K562 (cell line): ENCODE measurements at regions not wholly inside any gene's neighbourhood (a gene's known extent, or its start where the extent isn't known, plus 50 kb on each side); places are given as distances from the start of the nearest gene placed in this dataset.

ENCODE experiments used
- ATAC-seq: fragments of 200-7000 bp; cut with Tn5 transposase; 3 replicates; pipeline ENCODE4 v1.9.1; 2020; ENCODE audit warnings: moderate library complexity
- BruUV-seq: library from RNA; stranded (reverse); fragments of 400-500 nt; replicated peaks from 2 replicates; lab custom pipeline; 2021; lab: Mats Ljungman, UMichigan
- CTCF ChIA-PET: fragments of 300-600 bp; formaldehyde crosslinking; extraction: SDS; loops from one replicate; lab custom pipeline; 2021; ENCODE audit warnings: low intra/inter-chr PET ratio; lab: Yijun Ruan, JAX
- POLR2A ChIA-PET: fragments of 300-600, 350-650 bp; sonication (Branson Sonifier 250); formaldehyde crosslinking; extraction: SDS; loops from one replicate; lab custom pipeline; 2021; ENCODE audit warnings: antibody characterized with exemption, inconsistent platforms; lab: Yijun Ruan, JAX
- DNase-seq, 4 experiments: peaks; one replicate each; pipeline versions ENCODE4 v3.0.0 to v3.0.0-alpha.2; 2011 to 2018; ENCODE audit warnings: low spot score in 3 of 4, mixed read lengths in 3 of 4; ENCODE audit errors: extremely low read depth in 1 of 4
- FAIRE-seq: peaks from 2 replicates; lab custom pipeline; 2011; peaks lifted over from hg19 to GRCh38; lab: Jason Lieb, UNC
- H2AFZ ChIP-seq: 2 replicates; pipeline ENCODE4 v1.6.0; 2011; ENCODE audit warnings: low read depth, low read length, control low read depth, inconsistent platforms
- H3K27ac ChIP-seq: fragments of 200-600 bp; 3 replicates; pipeline ENCODE4 v1.8.0; 2011; ENCODE audit warnings: low read depth, mild to moderate bottlenecking, control low read depth, inconsistent platforms, low read length, moderate library complexity, mixed read lengths; ENCODE audit errors: extremely low read depth
- H3K27me3 ChIP-seq, 2 experiments: fragments of 300-600 bp in 1 of 2; 2 replicates in 1 of 2; 3 replicates in 1 of 2; pipeline versions ENCODE4 v1.6.0 to v1.8.0; 2011; ENCODE audit warnings: inconsistent platforms in 2 of 2, low read length in 2 of 2, mild to moderate bottlenecking in 1 of 2, mixed read lengths in 1 of 2, moderate library complexity in 1 of 2; ENCODE audit not compliant: control insufficient read depth in 2 of 2, insufficient read depth in 2 of 2
- H3K36me3 ChIP-seq: fragments of 300-600 bp; 3 replicates; pipeline ENCODE4 v1.8.0; 2011; ENCODE audit warnings: mild to moderate bottlenecking, low read length, inconsistent platforms; ENCODE audit not compliant: control insufficient read depth, insufficient read depth
- H3K4me1 ChIP-seq, 2 experiments: fragments of 200-600 bp in 1 of 2; replicated peaks in 1 of 2; 2 replicates in 1 of 2; 3 replicates in 1 of 2; pipeline versions ENCODE4 v1.5.1 to v1.8.0; 2011; ENCODE audit warnings: inconsistent platforms in 2 of 2, low read length in 2 of 2, mild to moderate bottlenecking in 1 of 2, mixed read lengths in 1 of 2, moderate library complexity in 1 of 2; ENCODE audit not compliant: control insufficient read depth in 2 of 2, insufficient read depth in 2 of 2
- H3K4me2 ChIP-seq: 2 replicates; pipeline ENCODE4 v1.6.1; 2011; ENCODE audit warnings: low read length, control low read depth, inconsistent platforms, mixed read lengths; ENCODE audit not compliant: insufficient read depth
- H3K4me3 ChIP-seq: fragments of 200-600 bp; sonication (generic), shearing (Covaris generic); 2 replicates; pipeline ENCODE4 v1.5.1; 2016; ENCODE audit warnings: control low read depth, inconsistent platforms
- H3K79me2 ChIP-seq: fragments of 200-600 bp; 3 replicates; pipeline ENCODE4 v1.8.0; 2011; ENCODE audit warnings: low read length, inconsistent platforms; ENCODE audit not compliant: control insufficient read depth, insufficient read depth
- H3K9ac ChIP-seq, 2 experiments: 2 replicates each; pipeline versions ENCODE4 v1.6.0 to v1.6.1; 2011; ENCODE audit warnings: low read depth in 2 of 2, low read length in 2 of 2, control low read depth in 1 of 2, inconsistent platforms in 1 of 2, mild to moderate bottlenecking in 1 of 2, mixed read lengths in 1 of 2; ENCODE audit not compliant: insufficient read depth in 1 of 2
- H3K9me1 ChIP-seq: one replicate; pipeline ENCODE4 v1.6.0; 2011; ENCODE audit warnings: inconsistent platforms, mild to moderate bottlenecking, low read length, moderate library complexity; ENCODE audit not compliant: control insufficient read depth, insufficient read depth
- H3K9me3 ChIP-seq: replicated peaks from 2 replicates; pipeline ENCODE4 v1.5.1; 2011; ENCODE audit warnings: low read depth, low read length, inconsistent platforms; ENCODE audit not compliant: control insufficient read depth, insufficient read depth
- H4K20me1 ChIP-seq: replicated peaks from 2 replicates; pipeline ENCODE4 v1.6.1; 2011; ENCODE audit warnings: low read length, inconsistent platforms, mixed read lengths; ENCODE audit not compliant: control insufficient read depth, insufficient read depth
- CBX5 ChIP-seq: IDR thresholded peaks from 2 replicates; pipeline ENCODE4 v1.6.1; 2014; ENCODE audit warnings: low read depth, borderline replicate concordance
- FOXA1 ChIP-seq: fragments of 450-650 bp; IDR thresholded peaks from 2 replicates; pipeline ENCODE4 v1.6.1; 2016; ENCODE audit warnings: mild to moderate bottlenecking, borderline replicate concordance
- LARP7 ChIP-seq: fragments of 450-650 bp; IDR thresholded peaks from 2 replicates; pipeline ENCODE4 v1.6.1; 2016
- MBD2 ChIP-seq: sonication (generic); IDR thresholded peaks from 2 replicates; pipeline ENCODE4 v1.6.1; 2016; ENCODE audit warnings: low read depth, borderline replicate concordance
- NR1H2 ChIP-seq: sonication (generic); formaldehyde crosslinking; IDR thresholded peaks from 2 replicates; pipeline ENCODE4 v1.4.0; 2020; ENCODE audit warnings: mild to moderate bottlenecking, missing genetic modification reagents
- NUFIP1 ChIP-seq: fragments of 450-650 bp; IDR thresholded peaks from 2 replicates; pipeline ENCODE4 v1.6.1; 2018; ENCODE audit not compliant: partially characterized antibody
- PML ChIP-seq: IDR thresholded peaks from 2 replicates; pipeline ENCODE4 v1.6.1; 2012; ENCODE audit warnings: low read length, inconsistent platforms
- POLR2B ChIP-seq: fragments of 450-650 bp; IDR thresholded peaks from 2 replicates; pipeline ENCODE4 v1.6.1; 2018; ENCODE audit warnings: low read depth; ENCODE audit not compliant: partially characterized antibody
- POLR2G ChIP-seq: fragments of 200-400 bp; formaldehyde crosslinking; IDR thresholded peaks from 2 replicates; pipeline ENCODE4 v1.6.1; 2017; ENCODE audit warnings: low read depth, mild to moderate bottlenecking, antibody characterized with exemption, low read length, moderate library complexity
- SPI1 ChIP-seq: IDR thresholded peaks from 2 replicates; pipeline ENCODE4 v1.6.1; 2011; ENCODE audit warnings: low read depth, low read length, control low read depth, borderline replicate concordance
- TOE1 ChIP-seq, 2 experiments: fragments of 450-650 bp in 1 of 2; sonication (generic) in 1 of 2; formaldehyde crosslinking in 1 of 2; IDR thresholded peaks; 2 replicates each; pipeline versions ENCODE4 v1.7.1 to v1.8.0; 2016 to 2022; ENCODE audit warnings: borderline replicate concordance in 2 of 2, mild to moderate bottlenecking in 2 of 2, antibody characterized with exemption in 1 of 2, inconsistent platforms in 1 of 2, low read depth in 1 of 2, missing genetic modification reagents in 1 of 2, moderate library complexity in 1 of 2
- ZNF282 ChIP-seq: sonication (generic); formaldehyde crosslinking; IDR thresholded peaks from 2 replicates; pipeline ENCODE4 v1.8.1; 2023; ENCODE audit warnings: missing genetic modification reagents
- WGBS: fragments of 100-300 bp; shearing (Covaris generic); methylation state at CpG from one replicate; pipeline ENCODE4 v1.1.6; 2016; ENCODE audit warnings: low coverage, mixed read lengths; ENCODE audit not compliant: insufficient coverage; ENCODE audit errors: missing lambda C conversion rate; 5-methylcytosine and 5-hydroxymethylcytosine counted together
- in situ Hi-C: fragments of 300-500 bp; cut with MboI; formaldehyde crosslinking; loops from 4 replicates; pipeline ENCODE4 v1.15.0; 2018; ENCODE audit warnings: inconsistent platforms, mixed read lengths
- intact Hi-C: fragments of 100-400 bp; cut with micrococcal nuclease; formaldehyde crosslinking; loops from 2 replicates; pipeline ENCODE4 v1.14.2; 2022
- TF ChIP-seq, protein P1 (sequence below): sonication (generic); formaldehyde crosslinking; IDR thresholded peaks from 2 replicates; pipeline ENCODE4 v1.8.1; 2022; ENCODE audit warnings: missing genetic modification reagents
- TF ChIP-seq, protein P2 (sequence below): fragments of 450-650 bp; IDR thresholded peaks from 2 replicates; pipeline ENCODE4 v1.6.1; 2014; ENCODE audit warnings: low read depth, mild to moderate bottlenecking, moderate library complexity, borderline replicate concordance
- TF ChIP-seq, protein P3 (sequence below): fragments of 250-450 bp; sonication (Bioruptor Pico); IDR thresholded peaks from 2 replicates; pipeline ENCODE4 v1.8.0; 2022; ENCODE audit warnings: inconsistent platforms

DNA sequence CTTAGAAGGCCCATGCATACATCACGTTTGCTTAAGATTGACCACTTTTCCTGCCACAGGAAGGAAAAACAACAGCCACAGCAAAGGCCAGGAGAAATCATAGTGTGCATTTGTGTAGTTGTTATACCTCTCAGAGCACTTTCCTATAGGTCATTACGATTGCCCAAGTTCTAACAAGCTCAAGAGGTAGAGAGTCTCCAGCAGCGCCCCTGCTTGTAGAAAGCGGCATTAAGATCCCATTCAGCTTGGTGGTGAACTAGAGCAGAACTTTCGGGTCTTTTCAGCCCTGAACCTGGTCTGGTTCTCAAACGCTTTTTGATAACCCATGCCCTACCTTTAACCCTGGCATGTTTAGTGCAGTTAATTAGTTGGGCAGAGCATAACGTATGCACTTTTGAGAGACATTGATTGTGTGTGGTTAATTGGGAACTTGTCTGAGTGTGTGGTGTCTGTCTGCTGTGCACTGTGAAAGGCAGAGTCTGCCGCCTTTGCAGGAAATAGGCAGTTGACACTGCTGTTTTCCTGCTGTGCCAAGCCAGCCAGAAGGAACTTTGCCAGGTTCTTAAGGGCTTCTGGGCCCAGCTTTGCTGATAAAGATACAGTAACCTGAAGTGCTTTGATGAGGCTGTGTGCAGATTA lies 109.9 kb upstream of the CLMP start:
- ChIA-PET CTCF (no interaction called here), POLR2A (no interaction called here)
- in situ Hi-C loops (loop anchor here (10.0 kb wide), 1 partner anchor 170 kb away; no protein-coding TSS in a partner anchor), intact Hi-C loops (loop anchor here (5.0 kb wide), 1 partner anchor 272 kb away; no protein-coding TSS in a partner anchor)
- TF ChIP-seq, protein P1, sequence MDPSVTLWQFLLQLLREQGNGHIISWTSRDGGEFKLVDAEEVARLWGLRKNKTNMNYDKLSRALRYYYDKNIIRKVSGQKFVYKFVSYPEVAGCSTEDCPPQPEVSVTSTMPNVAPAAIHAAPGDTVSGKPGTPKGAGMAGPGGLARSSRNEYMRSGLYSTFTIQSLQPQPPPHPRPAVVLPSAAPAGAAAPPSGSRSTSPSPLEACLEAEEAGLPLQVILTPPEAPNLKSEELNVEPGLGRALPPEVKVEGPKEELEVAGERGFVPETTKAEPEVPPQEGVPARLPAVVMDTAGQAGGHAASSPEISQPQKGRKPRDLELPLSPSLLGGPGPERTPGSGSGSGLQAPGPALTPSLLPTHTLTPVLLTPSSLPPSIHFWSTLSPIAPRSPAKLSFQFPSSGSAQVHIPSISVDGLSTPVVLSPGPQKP (CRISPR knock-in tag), result no peak
- TF ChIP-seq MBD2, result no peak
- no peak for TF ChIP-seq SPI1
- TF ChIP-seq, protein P2, sequence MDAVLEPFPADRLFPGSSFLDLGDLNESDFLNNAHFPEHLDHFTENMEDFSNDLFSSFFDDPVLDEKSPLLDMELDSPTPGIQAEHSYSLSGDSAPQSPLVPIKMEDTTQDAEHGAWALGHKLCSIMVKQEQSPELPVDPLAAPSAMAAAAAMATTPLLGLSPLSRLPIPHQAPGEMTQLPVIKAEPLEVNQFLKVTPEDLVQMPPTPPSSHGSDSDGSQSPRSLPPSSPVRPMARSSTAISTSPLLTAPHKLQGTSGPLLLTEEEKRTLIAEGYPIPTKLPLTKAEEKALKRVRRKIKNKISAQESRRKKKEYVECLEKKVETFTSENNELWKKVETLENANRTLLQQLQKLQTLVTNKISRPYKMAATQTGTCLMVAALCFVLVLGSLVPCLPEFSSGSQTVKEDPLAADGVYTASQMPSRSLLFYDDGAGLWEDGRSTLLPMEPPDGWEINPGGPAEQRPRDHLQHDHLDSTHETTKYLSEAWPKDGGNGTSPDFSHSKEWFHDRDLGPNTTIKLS, result no peak
- no peak for TF ChIP-seq LARP7
- TF ChIP-seq PML, result no peak
- no peak for TF ChIP-seq POLR2G
- TF ChIP-seq CBX5, result no peak
- TF ChIP-seq POLR2B, result no peak
- TF ChIP-seq TOE1 (IDR thresholded peaks at IDR 0.05; ENCODE audit: borderline replicate concordance), result no peak
- TF ChIP-seq TOE1 (CRISPR knock-in tag; IDR thresholded peaks at IDR 0.05; ENCODE audit: borderline replicate concordance, low read depth), result no peak
- TF ChIP-seq, protein P3, sequence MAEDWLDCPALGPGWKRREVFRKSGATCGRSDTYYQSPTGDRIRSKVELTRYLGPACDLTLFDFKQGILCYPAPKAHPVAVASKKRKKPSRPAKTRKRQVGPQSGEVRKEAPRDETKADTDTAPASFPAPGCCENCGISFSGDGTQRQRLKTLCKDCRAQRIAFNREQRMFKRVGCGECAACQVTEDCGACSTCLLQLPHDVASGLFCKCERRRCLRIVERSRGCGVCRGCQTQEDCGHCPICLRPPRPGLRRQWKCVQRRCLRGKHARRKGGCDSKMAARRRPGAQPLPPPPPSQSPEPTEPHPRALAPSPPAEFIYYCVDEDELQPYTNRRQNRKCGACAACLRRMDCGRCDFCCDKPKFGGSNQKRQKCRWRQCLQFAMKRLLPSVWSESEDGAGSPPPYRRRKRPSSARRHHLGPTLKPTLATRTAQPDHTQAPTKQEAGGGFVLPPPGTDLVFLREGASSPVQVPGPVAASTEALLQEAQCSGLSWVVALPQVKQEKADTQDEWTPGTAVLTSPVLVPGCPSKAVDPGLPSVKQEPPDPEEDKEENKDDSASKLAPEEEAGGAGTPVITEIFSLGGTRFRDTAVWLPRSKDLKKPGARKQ, result no peak
- no peak for TF ChIP-seq NUFIP1
- TF ChIP-seq ZNF282 (CRISPR knock-in tag), result no peak
- TF ChIP-seq FOXA1, result no peak
- no peak for TF ChIP-seq NR1H2
- H3K79me2 ChIP-seq, result no peaks in the 10 kb centered on the region
- H3K27me3 ChIP-seq, result peaks cover 0 to 25% of the 10 kb centered on the region in 2 experiments; a peak in 2 of 5 replicates
- no peak overlapping the region for H3K9ac ChIP-seq
- no peak overlapping the region for H3K27ac ChIP-seq
- FAIRE-seq, result no peak
- BruUV-seq, result no TSS peak
- no peaks in the 10 kb centered on the region for H3K36me3 ChIP-seq
- no peaks in the 10 kb centered on the region for H3K9me1 ChIP-seq
- H3K4me2 ChIP-seq, result no peak overlapping the region
- DNase-seq, result no peak
- H3K4me1 ChIP-seq, result peaks cover 0 to 9% of the 10 kb centered on the region in 2 experiments; a peak in 1 of 5 replicates
- no peak overlapping the region for H3K4me3 ChIP-seq
- H4K20me1 ChIP-seq, result no peaks in the 10 kb centered on the region
- H2AFZ ChIP-seq, result no peak overlapping the region
- under 1% methylated on average over 8 of the region's 8 CpGs for WGBS
- ATAC-seq, result peak; percentile 51; the same call in 1 of the 3 replicates
- no peaks in the 10 kb centered on the region for H3K9me3 ChIP-seq
